IPS-NIHi11 (cell line): ENCODE measurements at regions not wholly inside any gene's neighbourhood (a gene's known extent, or its start where the extent isn't known, plus 50 kb on each side); places are given as distances from the start of the nearest gene placed in this dataset.
A peak's percentile ranks its signal among the peaks of the same experiment; 100 is the strongest.
"Not testable (repeated sequence)": the region's sequence is repeated elsewhere in the genome, so short reads cannot be mapped to it uniquely, and the experiment has no call there.

Source experiments
- DNase-seq: peaks from one replicate; pipeline ENCODE4 v3.0.0; 2012; ENCODE audit warnings: mixed read lengths, low spot score

DNA sequence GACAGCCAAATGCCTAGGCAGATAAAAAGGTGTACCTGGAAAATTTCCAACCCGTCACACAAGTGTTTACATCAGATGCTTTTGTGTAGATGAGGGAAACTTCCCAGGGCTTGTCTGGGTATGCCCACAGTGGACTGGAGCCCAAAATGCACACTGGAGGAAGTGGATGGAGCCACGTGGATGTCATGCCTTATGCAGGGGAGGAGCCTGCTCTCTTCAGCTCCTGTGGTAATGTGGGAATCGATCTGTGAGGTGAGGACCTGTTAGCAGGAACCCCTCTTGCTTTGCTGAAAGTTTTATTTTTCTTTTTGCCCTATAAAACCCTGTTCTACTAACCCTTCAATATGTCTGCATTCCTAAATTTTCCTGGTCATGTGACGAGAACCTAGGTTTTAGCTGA is 439.2 kb upstream of the CDH9 start:
- DNase-seq = no peak

DNA sequence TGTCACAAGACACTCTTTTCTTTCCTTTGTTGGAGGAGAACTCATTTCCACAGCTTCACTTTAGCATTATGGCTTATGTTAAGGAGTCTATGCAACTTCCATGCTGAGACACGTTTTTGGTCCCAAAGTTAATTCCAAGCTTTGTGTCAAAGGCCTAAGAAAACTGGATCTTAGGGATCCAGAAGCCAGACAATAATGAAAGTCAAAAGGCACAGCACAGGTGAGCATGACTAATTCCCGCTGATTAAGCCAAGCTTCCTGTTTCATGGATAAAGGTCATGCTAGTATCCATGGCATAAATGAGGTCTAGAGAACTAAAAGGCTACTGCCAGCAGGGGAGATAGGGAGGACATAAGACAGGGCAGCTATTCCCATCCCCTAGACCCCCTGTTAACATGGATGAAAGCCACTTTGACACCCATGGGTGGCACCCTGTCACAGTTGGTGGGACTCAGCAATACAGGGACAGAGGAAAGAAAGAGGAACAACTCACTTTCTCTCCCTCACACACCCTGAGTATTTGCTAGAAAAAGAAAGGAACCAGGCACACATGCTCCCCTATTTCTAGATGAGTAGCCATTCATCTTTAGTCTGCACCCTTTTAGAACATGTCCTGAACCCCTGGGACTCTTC is 438.1 kb upstream of the CDH9 start:
- DNase-seq = no peak

DNA sequence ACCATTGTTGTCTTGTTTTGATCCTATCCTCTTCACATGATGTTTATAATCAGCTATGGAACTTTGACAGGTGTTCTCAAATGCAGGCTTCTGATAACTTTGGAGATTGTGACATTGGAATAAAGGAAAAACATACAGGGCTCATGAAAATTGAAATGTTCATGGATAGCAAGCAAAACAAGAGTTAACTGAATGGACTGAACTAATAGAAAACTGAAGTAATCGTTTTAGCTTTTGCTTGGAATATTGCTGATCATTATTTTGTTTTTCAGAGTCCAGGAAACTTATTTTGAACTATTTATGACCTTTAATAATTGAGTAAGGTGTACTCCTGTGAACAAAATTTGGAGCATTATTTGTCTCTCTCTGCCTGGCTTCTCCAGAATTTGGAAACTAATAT is 436.7 kb upstream of the CDH9 start:
- no peak for DNase-seq

DNA sequence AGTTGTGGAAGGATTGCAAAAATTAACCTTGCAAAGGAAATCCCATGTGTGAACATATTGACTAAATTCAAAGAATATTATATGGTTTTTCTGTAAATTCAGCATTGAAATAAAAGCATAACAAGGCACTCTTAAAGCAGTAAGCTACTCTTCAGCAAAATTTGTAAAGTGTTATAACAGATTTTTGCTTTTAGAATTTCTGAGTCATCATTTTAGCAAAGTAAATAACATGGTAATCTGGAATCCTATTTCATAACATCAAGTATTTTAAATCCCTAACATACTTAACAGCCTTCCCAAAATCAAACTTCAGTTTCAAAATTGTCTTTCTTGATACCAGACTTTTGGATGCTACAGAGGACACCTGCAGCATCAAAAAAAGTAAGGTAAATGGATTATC is 436.0 kb upstream of the CDH9 start:
- DNase-seq = no peak

DNA sequence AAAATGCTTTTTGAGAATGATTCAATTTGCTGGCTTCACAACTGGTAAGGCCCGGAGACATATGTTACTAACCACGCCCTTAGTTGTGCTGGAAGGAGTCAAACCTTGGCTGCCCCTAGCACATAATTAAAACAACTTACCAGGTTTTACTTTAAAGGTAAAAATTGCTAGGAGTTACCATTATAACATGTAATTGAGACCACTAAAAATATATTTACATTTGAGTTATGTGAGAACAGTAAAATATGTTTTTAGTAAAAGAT is 435.6 kb upstream of the CDH9 start:
- no peak for DNase-seq

DNA sequence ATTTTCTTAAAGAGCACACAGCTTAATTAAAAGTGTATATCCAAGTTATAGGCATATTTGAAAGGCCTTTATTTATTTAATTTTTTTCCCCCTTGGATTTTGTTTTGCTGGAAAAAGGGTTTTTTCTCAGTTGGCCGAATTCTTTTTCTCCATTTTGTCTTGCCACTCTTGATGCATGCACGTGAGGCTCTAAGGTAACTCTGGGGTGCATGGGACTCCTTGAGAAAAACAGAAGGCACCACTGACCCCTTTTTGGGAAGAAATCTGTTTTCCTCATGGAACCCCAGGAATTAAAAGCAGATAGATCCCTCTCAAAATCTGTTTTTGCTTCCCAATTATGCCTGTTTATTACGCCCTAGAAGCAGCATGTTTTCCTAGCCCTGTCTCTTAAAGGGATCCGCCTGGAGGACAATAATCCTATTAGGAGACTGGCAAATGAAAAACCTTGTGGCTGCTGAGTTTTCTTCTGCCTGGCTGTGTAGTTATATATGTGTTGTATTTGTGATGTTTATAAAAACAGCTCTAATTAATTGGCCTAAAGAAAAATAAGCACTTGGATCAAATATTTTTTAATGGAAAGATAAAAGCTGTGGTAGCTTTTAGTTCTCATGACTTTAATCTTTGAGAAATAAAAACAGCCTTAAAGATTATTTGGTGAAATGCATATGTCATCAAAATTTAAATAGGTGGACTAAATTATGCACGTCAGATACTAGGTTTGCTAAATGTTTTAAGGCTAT is 435.1 kb upstream of the CDH9 start:
- no peak for DNase-seq

DNA sequence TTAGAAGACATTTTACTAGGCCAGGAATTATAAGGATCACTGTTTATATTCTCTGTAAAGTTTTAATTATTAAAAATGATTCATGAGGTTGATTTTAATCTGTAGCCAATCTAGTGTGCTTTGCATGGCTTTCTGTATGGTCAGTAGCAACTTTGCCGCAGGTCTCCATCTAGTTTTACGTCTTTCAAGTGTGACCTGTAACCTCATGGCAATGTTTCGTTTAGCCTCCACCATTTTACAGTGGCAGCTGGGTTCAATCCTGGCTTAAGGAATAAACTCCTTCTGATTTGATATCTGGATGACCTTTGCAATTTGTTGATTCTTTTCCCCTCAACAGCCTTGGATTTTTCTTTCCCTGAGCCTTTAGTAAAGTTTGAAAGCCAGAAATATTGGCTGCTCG is 434.5 kb upstream of the CDH9 start:
- no peak for DNase-seq

DNA sequence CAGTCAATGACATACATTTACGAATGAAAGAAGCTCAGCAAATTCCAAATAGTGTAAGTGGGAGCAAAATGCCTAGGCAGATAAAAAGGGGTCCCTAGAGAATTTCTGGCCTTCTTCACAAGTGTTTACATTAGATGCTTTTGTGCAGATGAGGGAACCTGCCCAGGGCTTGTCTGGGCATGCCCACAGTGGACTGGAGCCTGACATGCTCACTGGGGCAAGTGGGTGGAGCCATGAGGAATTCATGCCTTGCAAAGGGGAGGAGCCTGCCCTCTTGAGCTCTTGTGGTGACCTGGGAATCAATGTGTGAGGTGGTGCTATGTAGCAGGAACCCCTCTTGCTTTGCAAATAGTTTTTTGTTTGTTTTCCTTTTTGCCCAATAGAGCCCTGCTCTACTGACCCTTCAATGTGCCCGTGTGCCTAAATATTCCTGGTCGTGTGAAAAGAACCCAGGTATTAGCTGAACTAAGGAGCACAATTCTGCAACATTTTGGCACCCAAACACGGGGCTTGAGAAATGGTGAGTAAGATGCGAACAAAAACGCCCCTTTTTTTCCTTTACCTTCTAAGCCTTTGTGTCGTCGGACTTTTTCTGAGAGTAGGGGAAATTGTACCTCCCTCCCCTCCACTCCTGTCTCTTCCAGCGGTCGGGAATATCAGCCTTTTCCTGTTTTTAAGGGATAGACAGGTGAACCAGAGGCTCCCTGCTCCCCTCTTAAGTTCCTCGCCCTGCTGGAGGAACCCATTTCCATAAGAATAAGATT is 433.8 kb upstream of the CDH9 start:
- DNase-seq = peak; percentile 74

DNA sequence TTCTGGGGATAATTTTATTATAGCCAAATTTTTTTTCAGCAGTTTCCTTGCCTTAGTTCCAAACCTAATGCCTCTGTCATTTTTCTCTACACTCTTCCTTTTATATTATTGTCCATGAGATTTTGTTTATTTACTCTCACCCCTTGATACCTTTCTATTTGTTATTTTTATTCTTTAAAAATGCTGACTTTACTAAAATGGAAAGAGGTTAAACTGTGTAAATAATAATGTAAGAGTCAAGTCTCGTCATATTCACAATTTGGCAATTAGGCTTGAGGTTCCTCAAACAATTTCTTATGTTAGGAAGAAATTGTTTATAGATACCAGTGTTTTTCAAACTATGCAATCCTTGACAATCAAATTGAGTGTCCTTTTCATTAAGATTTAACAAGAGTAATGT is 428.6 kb upstream of the CDH9 start:
- DNase-seq = no peak

DNA sequence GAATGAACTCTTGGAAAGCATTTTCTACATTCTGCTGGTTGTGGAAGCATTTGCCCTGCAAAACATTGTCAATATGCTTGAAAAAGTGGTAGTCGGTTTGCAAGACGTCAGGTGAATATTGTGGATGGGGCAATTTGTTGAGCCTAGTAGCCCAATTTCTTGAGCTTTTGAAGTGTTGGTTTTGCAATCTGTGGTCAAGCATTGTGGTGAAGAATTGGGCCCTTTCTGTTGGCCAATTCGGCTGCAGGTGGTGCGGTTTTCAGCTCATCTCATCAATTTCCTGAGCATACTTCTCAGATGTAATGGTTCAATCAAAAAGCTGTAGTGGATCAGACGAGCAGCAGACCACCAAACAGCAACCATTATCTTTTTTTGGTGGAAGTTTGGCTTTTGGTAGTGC is 426.8 kb upstream of the CDH9 start:
- no peak for DNase-seq

DNA sequence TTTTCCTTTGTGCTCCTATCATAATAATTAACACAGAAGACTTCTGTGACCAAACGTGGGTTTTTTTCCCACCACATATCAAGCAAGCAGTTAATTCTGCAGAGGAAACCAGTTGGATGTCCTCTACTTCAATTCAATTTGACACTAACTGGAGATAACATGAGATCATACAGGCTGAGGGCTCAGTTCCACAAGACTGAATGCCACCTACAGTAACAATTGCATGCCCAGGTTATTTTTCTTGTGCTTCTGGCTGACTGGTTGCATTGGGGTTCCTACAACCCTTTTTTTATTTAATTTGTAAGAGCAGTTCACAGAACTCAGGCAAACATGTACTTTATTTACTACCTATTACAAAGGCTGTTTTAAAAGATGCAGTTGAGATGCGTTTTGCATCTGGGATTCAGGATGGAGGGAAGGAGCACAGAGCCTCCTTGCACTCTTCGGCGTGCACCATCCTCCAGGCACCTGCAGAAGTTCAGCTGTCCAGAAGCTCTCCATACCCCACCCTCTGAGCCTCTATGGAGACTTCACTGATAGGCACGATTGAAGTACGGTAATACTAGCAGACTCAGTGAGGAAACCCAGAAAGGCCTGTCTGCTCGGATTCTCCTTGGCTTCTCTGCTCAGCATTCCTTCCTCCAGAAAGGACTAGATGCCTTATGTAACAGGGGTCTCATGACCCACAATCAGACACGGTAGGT is 425.2 kb upstream of the CDH9 start:
- DNase-seq = no peak

DNA sequence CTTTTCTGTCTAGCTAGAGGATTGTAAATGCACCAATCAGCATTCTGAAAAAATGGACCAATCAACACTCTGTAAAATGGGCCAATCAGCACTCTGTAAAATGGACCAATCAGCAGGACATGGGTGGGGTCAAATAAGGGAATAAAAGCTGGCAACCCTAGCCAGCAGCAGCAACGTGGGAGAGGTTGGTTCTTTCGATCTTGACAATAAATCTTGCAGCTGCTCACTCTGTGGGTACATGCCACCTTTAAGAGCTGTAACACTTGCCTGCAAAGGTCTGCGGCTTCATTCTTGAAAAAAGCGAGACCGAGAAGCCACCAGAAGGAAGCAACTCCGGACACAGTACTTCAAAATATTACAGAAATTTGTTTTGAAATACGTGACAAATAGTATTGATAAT is 424.6 kb upstream of the CDH9 start:
- no peak for DNase-seq

DNA sequence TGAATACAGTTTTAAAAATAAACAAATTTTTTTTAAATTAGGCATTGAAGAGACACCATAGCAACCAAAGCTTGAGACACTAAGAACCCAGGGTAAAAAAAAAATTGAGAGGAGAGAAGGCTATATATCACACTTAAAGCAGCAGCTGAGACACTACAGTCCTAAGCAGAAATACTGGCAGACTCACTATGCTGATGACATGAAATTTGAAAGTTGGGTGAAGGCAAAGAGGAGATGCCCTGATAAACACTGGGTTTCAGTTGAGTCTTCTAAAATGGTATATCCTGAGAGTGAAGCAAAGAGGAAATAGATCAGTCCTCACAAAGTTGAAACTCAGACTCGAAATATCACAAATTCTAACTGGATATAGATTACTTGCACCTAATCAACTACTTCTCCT is 419.9 kb upstream of the CDH9 start:
- no peak for DNase-seq

DNA sequence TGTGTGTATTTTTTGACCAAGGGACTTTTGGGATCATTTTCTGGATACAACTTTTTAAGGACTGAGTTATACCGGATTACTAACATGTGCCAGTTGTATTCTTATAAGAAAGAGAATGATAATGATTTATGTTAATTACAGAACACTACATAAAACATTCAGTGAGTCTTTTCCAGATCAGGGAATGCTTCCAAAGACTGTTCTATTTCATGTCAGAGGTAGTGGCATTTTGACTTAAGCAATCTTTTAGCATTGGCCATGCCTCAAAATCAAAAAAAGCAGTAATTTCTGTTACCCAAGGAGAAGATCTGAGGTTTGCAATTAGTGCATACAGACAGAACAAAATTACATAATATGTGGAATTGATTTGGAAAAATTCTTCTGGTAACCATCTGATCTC is 413.0 kb upstream of the CDH9 start:
- no peak for DNase-seq

DNA sequence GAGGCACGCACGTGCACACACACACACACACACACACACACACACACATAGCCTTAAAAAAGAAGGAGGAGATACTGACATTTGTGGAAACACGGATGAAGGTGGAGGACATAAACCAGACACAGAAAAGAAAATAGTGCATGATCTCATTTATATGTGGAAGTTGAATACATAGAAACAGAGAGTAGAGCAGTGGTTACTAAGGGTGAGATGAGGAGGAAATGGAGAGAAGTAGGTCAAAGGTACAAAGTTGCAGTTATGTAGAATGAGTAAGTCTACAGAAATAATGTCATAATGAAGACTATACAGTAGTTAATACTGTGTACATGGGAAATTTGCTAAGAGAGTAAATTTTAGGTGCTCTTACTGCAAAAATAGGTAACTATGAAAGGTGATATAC is 412.2 kb upstream of the CDH9 start:
- DNase-seq = no peak

DNA sequence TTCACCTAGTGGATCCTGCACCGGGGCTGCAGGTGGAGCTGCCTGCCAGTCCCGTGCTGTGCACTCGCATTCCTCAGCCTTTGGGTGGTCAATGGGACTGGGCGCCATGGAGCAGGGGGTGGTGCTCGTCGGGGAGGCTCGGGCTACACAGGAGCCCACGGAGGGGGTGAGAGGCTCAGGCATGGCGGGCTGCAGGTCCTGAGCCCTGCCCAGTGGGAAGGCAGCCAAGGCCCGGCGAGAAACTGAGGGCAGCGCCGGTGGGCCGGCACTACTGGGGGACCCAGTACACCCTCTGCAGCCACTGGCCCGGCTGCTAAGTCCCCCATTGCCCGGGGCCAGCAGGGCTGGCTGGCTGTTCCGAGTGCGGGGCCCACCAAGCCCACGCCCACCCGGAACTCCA is 401.0 kb upstream of the CDH9 start:
- DNase-seq = not testable (repeated sequence)

DNA sequence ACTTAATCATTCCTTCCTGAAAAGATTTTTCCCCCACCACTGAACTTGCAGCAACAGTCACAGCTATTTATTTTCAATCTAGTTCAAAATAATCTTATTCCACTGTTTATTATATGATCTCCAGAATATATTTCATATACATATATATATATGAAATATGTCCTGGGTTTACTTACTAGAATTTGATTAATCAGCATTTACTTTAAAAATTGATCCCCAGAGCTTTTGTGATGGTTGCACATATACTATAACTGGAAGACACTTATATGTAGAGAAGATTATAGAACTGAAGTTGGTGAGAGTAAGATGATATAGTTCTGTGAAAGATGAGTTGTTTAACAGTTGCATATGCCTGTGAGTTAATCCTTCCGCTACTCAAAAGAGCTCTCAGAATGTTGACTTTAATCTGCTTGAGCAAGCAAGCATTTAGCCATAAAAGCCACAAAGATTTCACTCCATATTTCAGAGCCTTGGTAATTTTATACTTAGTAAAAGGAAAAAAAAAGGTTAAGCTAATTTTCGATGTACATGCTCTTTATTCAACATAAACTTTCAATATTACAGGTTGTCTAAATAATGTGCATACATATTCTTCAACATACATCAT is 399.3 kb upstream of the CDH9 start:
- no peak for DNase-seq

DNA sequence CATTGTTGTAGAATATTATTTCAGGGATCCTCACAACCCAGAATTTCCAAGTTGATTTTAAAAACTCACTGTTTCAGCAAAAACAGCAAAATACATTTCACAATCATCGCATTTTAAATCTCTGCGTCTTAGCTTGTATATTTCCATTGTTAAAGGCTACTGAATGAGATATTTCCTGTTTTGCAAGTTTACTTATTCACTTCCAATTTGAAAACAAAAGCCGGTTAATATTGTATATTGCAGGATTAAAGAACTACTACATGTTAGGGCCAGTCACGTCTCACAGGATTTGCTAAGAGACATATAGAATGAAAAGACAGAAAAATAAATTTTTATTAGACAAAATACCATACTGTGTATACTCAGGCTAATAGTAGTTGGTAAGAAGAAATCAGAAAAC is 395.9 kb upstream of the CDH9 start:
- no peak for DNase-seq

DNA sequence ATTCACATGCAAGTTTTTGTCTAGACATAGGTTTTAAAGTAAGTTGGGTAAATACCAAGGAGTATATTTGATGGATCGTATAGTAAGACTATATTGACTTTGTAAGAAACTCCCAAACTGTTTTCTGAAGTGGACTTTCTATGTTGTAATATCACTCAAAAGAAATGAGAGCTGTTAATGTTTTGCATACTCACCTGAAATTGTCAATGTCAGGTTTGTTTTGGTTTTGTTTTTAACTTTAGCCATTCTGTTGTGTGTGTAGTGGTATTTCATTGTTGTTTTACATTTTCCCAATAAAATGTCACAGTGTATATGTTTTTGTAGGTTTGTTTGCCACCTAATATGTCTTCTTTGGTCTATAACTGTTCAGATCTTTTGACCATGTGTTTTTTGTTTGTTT is 375.7 kb upstream of the CDH9 start:
- DNase-seq = no peak

DNA sequence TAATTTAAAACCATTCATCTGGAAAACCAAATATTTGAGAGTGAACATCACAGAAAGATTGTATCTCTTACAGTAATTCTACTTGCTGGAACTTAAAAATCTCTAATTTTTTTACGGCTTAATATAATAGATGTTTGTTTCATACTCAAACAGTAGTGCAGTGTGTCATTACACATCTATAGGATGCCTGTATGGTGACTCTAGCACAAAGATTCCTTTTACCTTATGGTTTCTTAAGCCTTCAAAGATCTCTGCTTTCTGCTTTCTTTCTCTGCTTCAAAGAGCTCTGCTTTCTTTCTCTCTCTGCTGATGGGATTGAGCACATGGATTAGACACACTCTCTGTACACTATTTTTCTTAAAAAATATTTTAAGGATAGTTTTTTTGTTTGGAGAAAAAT is 374.0 kb upstream of the CDH9 start:
- DNase-seq = no peak

DNA sequence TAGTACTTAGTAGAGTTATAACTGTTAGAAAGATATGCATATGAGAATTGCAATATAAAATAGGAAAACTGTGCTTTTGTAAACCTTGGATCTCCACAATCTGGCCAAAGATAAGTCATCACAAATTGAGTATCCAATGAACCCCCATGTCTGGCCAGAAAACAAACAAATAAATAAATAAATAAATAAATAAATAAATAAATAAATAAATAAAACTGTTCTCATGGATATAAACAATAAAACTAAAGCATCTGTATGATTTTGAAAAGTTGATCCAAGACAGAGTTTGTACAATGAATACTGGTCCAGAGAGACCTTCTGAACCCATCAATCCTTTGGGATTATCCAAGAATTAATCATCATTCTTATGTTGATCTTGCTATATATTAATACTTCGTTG is 367.6 kb upstream of the CDH9 start:
- no peak for DNase-seq

DNA sequence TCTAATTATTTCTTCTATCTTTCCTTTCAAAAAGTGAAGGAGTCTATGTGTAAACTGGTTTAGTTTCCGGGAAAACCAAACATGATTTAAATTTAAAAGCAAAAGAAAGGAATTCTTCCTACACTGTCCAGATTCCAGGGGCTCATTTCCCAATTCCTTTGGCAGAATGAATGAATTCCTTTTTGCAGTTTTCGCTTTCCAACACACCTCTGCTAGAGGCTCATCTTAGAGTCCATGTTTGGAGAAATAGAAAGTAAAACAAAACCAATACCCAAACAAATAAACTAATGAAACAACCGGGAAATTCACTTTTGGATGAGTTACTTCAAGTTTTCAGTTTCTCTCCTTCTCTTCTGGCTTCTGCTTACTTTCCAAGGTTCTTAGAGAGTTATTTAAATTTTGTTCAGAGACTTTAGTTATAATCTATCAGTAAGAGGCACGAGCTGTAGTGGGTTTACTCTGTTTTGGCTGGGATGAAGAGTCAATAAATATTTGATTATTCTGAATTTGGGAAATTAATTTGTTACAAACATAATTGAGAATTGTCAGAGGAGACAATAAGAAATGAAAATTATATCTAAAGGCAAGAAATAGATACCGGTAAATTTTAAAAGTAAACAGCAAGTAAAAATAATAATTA is 365.0 kb upstream of the CDH9 start:
- DNase-seq = no peak
